ENCODE measurements at regions not wholly inside any gene's neighbourhood (a gene's known extent, or its start where the extent isn't known, plus 50 kb on each side); places are given as distances from the start of the nearest gene placed in this dataset.
"Not testable (repeated sequence)": the region's sequence is repeated elsewhere in the genome, so short reads cannot be mapped to it uniquely, and the experiment has no call there.

DNA sequence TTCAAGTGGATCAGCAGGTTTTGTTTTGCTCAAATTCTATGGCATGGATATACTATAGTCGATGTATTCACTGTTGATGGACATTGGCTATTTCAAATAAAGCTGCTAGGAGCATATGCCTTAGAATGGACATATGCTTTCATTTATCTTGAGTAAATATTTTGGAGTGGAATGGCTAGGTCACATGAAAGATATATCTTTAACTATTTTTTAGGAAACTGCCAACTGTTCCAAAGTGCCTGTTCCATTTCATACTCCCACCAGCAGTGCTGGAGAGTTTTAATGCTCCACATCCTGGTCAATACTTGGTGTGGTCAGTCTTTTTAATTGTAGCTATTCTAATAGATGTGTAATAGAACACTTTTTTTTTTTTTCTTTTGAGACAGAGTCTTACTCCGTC lies 81.1 kb upstream of the PIM1 start:
- Histone ChIP-seq H3K79me2 (ENCODE audit: low read depth) (no peaks in the 10 kb centered on the region), H3K27ac (no peak overlapping the region), H3K9me2 (ENCODE audit: insufficient read depth) (no peaks in the 10 kb centered on the region), H3K9me3 (ENCODE audit: insufficient read depth, low read depth) (no peaks in the 10 kb centered on the region), H2AFZ (no peak overlapping the region), H4K20me1 (ENCODE audit: insufficient read depth) (no peaks in the 10 kb centered on the region), H3F3A (ENCODE audit: insufficient read depth, low read depth) (peaks cover 41% of the 10 kb centered on the region), H3K36me3 (ENCODE audit: low read depth) (no peaks in the 10 kb centered on the region), H3K27me3 (ENCODE audit: insufficient read depth, low read depth) (no peaks in the 10 kb centered on the region), H3K4me2 (no peak overlapping the region), H3K4me3 (no peak overlapping the region), H3K4me1 (replicated peaks; ENCODE audit: insufficient read depth) (peaks cover 35% of the 10 kb centered on the region)
- ChIA-PET POLR2A (ENCODE audit: unreplicated experiment) (interaction anchor here (0.6 kb wide), 1 partner anchor 17 kb away, joined by 6 read pairs; no protein-coding TSS in a partner anchor), CTCF (no interaction called here)
- intact Hi-C loops (cut with micrococcal nuclease; ENCODE audit: unreplicated experiment): no loop called here
- TF ChIP-seq, protein P1, sequence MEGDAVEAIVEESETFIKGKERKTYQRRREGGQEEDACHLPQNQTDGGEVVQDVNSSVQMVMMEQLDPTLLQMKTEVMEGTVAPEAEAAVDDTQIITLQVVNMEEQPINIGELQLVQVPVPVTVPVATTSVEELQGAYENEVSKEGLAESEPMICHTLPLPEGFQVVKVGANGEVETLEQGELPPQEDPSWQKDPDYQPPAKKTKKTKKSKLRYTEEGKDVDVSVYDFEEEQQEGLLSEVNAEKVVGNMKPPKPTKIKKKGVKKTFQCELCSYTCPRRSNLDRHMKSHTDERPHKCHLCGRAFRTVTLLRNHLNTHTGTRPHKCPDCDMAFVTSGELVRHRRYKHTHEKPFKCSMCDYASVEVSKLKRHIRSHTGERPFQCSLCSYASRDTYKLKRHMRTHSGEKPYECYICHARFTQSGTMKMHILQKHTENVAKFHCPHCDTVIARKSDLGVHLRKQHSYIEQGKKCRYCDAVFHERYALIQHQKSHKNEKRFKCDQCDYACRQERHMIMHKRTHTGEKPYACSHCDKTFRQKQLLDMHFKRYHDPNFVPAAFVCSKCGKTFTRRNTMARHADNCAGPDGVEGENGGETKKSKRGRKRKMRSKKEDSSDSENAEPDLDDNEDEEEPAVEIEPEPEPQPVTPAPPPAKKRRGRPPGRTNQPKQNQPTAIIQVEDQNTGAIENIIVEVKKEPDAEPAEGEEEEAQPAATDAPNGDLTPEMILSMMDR (conservative IDR thresholded peaks at IDR 0.05): no peak
- DNase-seq: no peak
- no TSS peak for BruUV-seq (replicated peaks)

DNA sequence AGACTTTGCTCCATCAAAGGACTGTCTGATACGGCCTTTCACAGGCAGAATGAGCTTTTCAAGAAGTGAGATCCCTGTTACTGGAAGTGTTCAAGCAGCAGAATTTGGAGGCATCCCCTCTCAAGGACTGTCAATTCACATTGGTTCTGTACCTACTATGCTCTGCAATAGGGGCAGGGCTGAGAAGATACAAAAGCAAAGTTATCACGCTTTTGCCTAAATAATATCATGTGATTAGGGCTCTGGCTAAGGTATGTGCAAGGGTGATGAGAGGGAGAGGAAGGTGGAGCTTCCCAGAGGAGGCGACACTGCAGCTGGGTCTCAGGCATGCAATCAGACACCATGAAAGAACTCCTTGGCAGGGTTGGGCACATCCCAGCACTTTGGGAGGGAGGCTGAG lies 80.2 kb upstream of the PIM1 start:
- Histone ChIP-seq H3K9me2 (ENCODE audit: insufficient read depth) (no peaks in the 10 kb centered on the region), H3K27me3 (ENCODE audit: insufficient read depth, low read depth) (no peaks in the 10 kb centered on the region), H3F3A (ENCODE audit: insufficient read depth, low read depth) (peaks cover 49% of the 10 kb centered on the region), H3K36me3 (ENCODE audit: low read depth) (no peaks in the 10 kb centered on the region), H3K79me2 (ENCODE audit: low read depth) (no peaks in the 10 kb centered on the region), H3K9me3 (ENCODE audit: insufficient read depth, low read depth) (no peaks in the 10 kb centered on the region), H4K20me1 (ENCODE audit: insufficient read depth) (no peaks in the 10 kb centered on the region), H3K4me3 (no peak overlapping the region), H2AFZ (no peak overlapping the region), H3K4me1 (replicated peaks; ENCODE audit: insufficient read depth) (peaks cover 44% of the 10 kb centered on the region), H3K4me2 (no peak overlapping the region), H3K27ac (no peak overlapping the region)
- POLR2A ChIA-PET (ENCODE audit: unreplicated experiment): no interaction called here
- DNase-seq: no peak
- no TSS peak for BruUV-seq (replicated peaks)
- intact Hi-C loops (cut with micrococcal nuclease; ENCODE audit: unreplicated experiment): loop anchor here (5.0 kb wide), 1 partner anchor 67 kb away; no protein-coding TSS in a partner anchor
- TF ChIP-seq EZH2 (IDR thresholded peaks at IDR 0.05; ENCODE audit: low read depth): no peak
- TF ChIP-seq, protein P1 (conservative IDR thresholded peaks at IDR 0.05): no peak
- CTCF ChIA-PET: no interaction called here

DNA sequence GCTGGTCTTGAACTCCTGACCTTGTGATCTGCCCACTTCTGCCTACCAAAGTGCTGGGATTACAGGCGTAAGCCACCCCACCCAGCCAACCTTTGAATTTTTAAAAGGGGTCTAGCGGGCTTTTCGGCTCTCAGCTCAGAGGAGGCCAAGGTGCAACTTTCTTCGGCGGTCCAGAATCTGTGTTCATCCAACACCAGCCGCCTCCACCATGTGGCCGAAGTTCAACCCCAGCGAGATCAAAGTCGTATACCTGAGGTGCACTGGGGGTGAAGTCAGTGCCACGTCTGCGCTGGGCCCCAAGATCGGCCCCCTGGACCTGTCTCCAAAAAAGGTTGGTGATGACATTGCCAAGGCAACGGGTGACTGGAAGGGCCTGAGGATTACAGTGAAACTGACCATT lies 78.8 kb upstream of the PIM1 start:
- H2AFZ ChIP-seq; H3K4me2 ChIP-seq; BruUV-seq (replicated peaks); DNase-seq; POLR2A ChIA-PET (ENCODE audit: unreplicated experiment); H3K27ac ChIP-seq; H4K20me1 ChIP-seq (ENCODE audit: insufficient read depth); H3K9me2 ChIP-seq (ENCODE audit: insufficient read depth); H3K9me3 ChIP-seq (ENCODE audit: insufficient read depth, low read depth); H3K27me3 ChIP-seq (ENCODE audit: insufficient read depth, low read depth); H3K79me2 ChIP-seq (ENCODE audit: low read depth); H3K36me3 ChIP-seq (ENCODE audit: low read depth); H3K4me3 ChIP-seq: not testable (repeated sequence)
- Histone ChIP-seq H3K4me1 (replicated peaks; ENCODE audit: insufficient read depth) (peaks cover 48% of the 10 kb centered on the region), H3F3A (ENCODE audit: insufficient read depth, low read depth) (peaks cover 42% of the 10 kb centered on the region)
- intact Hi-C loops (cut with micrococcal nuclease; ENCODE audit: unreplicated experiment): loop anchor here (5.0 kb wide), 1 partner anchor 69 kb away; no protein-coding TSS in a partner anchor
- CTCF ChIA-PET: interaction anchor here (0.6 to 0.7 kb wide), 2 partner anchors 38 to 177 kb away, joined by 5 read pairs; no protein-coding TSS in a partner anchor

DNA sequence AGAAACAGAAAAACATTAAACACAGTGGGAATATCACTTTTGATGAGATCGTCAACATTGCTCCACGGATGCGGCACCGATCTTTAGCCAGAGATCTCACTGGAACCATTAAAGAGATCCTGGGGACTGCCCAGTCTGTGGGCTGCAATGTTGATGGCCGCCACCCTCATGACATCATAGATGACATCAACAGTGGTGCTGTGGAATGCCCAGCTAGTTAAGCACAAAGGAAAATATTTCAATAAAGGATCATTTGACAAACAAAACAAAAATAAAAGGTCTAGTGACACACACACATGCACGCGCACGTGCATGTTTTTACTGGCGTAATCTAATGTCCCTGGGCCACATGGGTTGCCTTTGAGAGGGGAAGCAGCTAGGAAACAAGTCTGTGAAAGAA lies 78.4 kb upstream of the PIM1 start:
- H3K36me3 ChIP-seq (ENCODE audit: low read depth); H3K4me3 ChIP-seq; H4K20me1 ChIP-seq (ENCODE audit: insufficient read depth); H3K79me2 ChIP-seq (ENCODE audit: low read depth); H2AFZ ChIP-seq; H3K4me2 ChIP-seq; POLR2A ChIA-PET (ENCODE audit: unreplicated experiment); DNase-seq; H3K9me3 ChIP-seq (ENCODE audit: insufficient read depth, low read depth); H3K9me2 ChIP-seq (ENCODE audit: insufficient read depth); BruUV-seq (replicated peaks); H3K27me3 ChIP-seq (ENCODE audit: insufficient read depth, low read depth): not testable (repeated sequence)
- intact Hi-C loops (cut with micrococcal nuclease; ENCODE audit: unreplicated experiment): loop anchor here (5.0 kb wide), 1 partner anchor 69 kb away; no protein-coding TSS in a partner anchor
- CTCF ChIA-PET: interaction anchor here (0.6 kb wide), 1 partner anchor 178 kb away, joined by 5 read pairs; no protein-coding TSS in a partner anchor
- H3K4me1 ChIP-seq (replicated peaks; ENCODE audit: insufficient read depth): peaks cover 50% of the 10 kb centered on the region
- peak overlapping the region; percentile 93; the same call in 1 of the 2 replicates for H3K27ac ChIP-seq
- H3F3A ChIP-seq (ENCODE audit: insufficient read depth, low read depth): peaks cover 38% of the 10 kb centered on the region

Measured in PC-9 (cell line).